ENCODE measurements at regions not wholly inside any gene's neighbourhood (a gene's known extent, or its start where the extent isn't known, plus 50 kb on each side); places are given as distances from the start of the nearest gene placed in this dataset.

GRCh38 chr13:64869539-64869938 is 2360.6 kb downstream of the PCDH9 start:
- intact Hi-C loops (cut with DNase I): no loop called here
- DNase-seq (no peak), ATAC-seq (no peak)
- Histone ChIP-seq H3K4me3 (no peak overlapping the region), H3K4me1 (no peaks in the 10 kb centered on the region), H3K27ac (no peak overlapping the region), H3K27me3 (ENCODE audit: low read depth) (no peaks in the 10 kb centered on the region), H3K9me3 (no peaks in the 10 kb centered on the region), H3K36me3 (no peaks in the 10 kb centered on the region)
- no peak for TF ChIP-seq CTCF (IDR thresholded peaks at IDR 0.05)

- ATAC-seq: no peak
- no peaks in the 10 kb centered on the region for H3K36me3 ChIP-seq
- H3K9me3 ChIP-seq: no peaks in the 10 kb centered on the region
- no peaks in the 10 kb centered on the region for H3K27me3 ChIP-seq (ENCODE audit: low read depth)
- no peak overlapping the region for H3K4me3 ChIP-seq
- H3K4me1 ChIP-seq: no peaks in the 10 kb centered on the region
- no peak for DNase-seq
- TF ChIP-seq CTCF (IDR thresholded peaks at IDR 0.05): no peak
- H3K27ac ChIP-seq: no peak overlapping the region
- intact Hi-C loops (cut with DNase I): no loop called here
These were observed 2362.3 kb downstream of the PCDH9 start for GRCh38 chr13:64867856-64868255.

GRCh38 chr13:64866331-64866730 is 2363.8 kb downstream of the PCDH9 start:
- intact Hi-C loops (cut with DNase I): no loop called here
- Histone ChIP-seq H3K36me3 (no peaks in the 10 kb centered on the region), H3K4me3 (no peak overlapping the region), H3K27ac (no peak overlapping the region), H3K27me3 (ENCODE audit: low read depth) (no peaks in the 10 kb centered on the region), H3K9me3 (no peaks in the 10 kb centered on the region), H3K4me1 (no peaks in the 10 kb centered on the region)
- ATAC-seq (no peak), DNase-seq (no peak)
- no peak for TF ChIP-seq CTCF (IDR thresholded peaks at IDR 0.05)

GRCh38 chr13:64855506-64855905 is 2374.6 kb downstream of the PCDH9 start:
- ATAC-seq: no peak
- H3K27me3 ChIP-seq (ENCODE audit: low read depth): no peaks in the 10 kb centered on the region
- TF ChIP-seq CTCF (IDR thresholded peaks at IDR 0.05): no peak
- no peak overlapping the region for H3K27ac ChIP-seq
- H3K4me3 ChIP-seq: no peak overlapping the region
- no peaks in the 10 kb centered on the region for H3K36me3 ChIP-seq
- intact Hi-C loops (cut with DNase I): no loop called here
- H3K9me3 ChIP-seq: no peaks in the 10 kb centered on the region
- DNase-seq: no peak
- no peaks in the 10 kb centered on the region for H3K4me1 ChIP-seq

- intact Hi-C loops (cut with DNase I): no loop called here
- no peaks in the 10 kb centered on the region for H3K36me3 ChIP-seq
- ATAC-seq: no peak
- TF ChIP-seq CTCF (IDR thresholded peaks at IDR 0.05): no peak
- no peaks in the 10 kb centered on the region for H3K4me1 ChIP-seq
- no peaks in the 10 kb centered on the region for H3K27me3 ChIP-seq (ENCODE audit: low read depth)
- H3K27ac ChIP-seq: no peak overlapping the region
- H3K4me3 ChIP-seq: no peak overlapping the region
- DNase-seq: no peak
- H3K9me3 ChIP-seq: no peaks in the 10 kb centered on the region
These were observed 2380.1 kb downstream of the PCDH9 start for GRCh38 chr13:64850017-64850416.

GRCh38 chr13:64849196-64849595 is 2380.9 kb downstream of the PCDH9 start:
- TF ChIP-seq CTCF (IDR thresholded peaks at IDR 0.05): no peak
- DNase-seq (no peak), ATAC-seq (no peak)
- Histone ChIP-seq H3K4me1 (no peaks in the 10 kb centered on the region), H3K9me3 (no peaks in the 10 kb centered on the region), H3K27ac (no peak overlapping the region), H3K36me3 (no peaks in the 10 kb centered on the region), H3K4me3 (no peak overlapping the region), H3K27me3 (ENCODE audit: low read depth) (no peaks in the 10 kb centered on the region)
- intact Hi-C loops (cut with DNase I): no loop called here

Measured in lower lobe of right lung (tissue), 2 donors.